MM.1S (cell line): ENCODE measurements at regions not wholly inside any gene's neighbourhood (a gene's known extent, or its start where the extent isn't known, plus 50 kb on each side); places are given as distances from the start of the nearest gene placed in this dataset.

Experiments
- DNase-seq: peaks from one replicate; pipeline ENCODE4 v3.0.0-alpha.2; 2015
- H2AFZ ChIP-seq: fragments of 300-600 bp; sonication (generic); 2 replicates; pipeline ENCODE4 v1.6.0; 2016; ENCODE audit warnings: antibody characterized with exemption, low read length
- H3F3A ChIP-seq: fragments of 300-600 bp; sonication (generic); 2 replicates; pipeline ENCODE4 v1.6.1; 2016; ENCODE audit warnings: mild to moderate bottlenecking, antibody characterized with exemption, low read length, moderate library complexity, mixed read lengths; ENCODE audit not compliant: insufficient read depth
- H3K27ac ChIP-seq: fragments of 300-600 bp; sonication (generic); 2 replicates; pipeline ENCODE4 v1.5.1; 2016; ENCODE audit warnings: mild to moderate bottlenecking, low read length
- H3K27me3 ChIP-seq: fragments of 300-600 bp; sonication (generic); replicated peaks from 2 replicates; pipeline ENCODE4 v1.6.0; 2016; ENCODE audit warnings: low read length; ENCODE audit not compliant: insufficient read depth
- H3K36me3 ChIP-seq: fragments of 300-600 bp; sonication (generic); replicated peaks from 2 replicates; pipeline ENCODE4 v1.6.1; 2016; ENCODE audit warnings: mild to moderate bottlenecking, low read length, mixed read lengths; ENCODE audit not compliant: insufficient read depth
- H3K4me1 ChIP-seq: fragments of 300-600 bp; sonication (generic); 2 replicates; pipeline ENCODE4 v1.6.1; 2016; ENCODE audit warnings: low read length, mixed read lengths
- H3K4me2 ChIP-seq: fragments of 300-600 bp; sonication (generic); 2 replicates; pipeline ENCODE4 v1.6.0; 2016; ENCODE audit warnings: low read depth, low read length
- H3K4me3 ChIP-seq: fragments of 300-600 bp; sonication (generic); 2 replicates; pipeline ENCODE4 v1.5.1; 2016; ENCODE audit warnings: low read length, mixed read lengths
- H3K79me2 ChIP-seq: fragments of 300-600 bp; sonication (generic); 2 replicates; pipeline ENCODE4 v1.6.1; 2016; ENCODE audit warnings: mixed run types, low read length, mixed read lengths
- H3K9ac ChIP-seq: fragments of 300-600 bp; sonication (generic); 2 replicates; pipeline ENCODE4 v1.6.1; 2016; ENCODE audit warnings: low read length, mixed read lengths
- H3K9me2 ChIP-seq: fragments of 300-600 bp; sonication (generic); replicated peaks from 2 replicates; pipeline ENCODE4 v1.6.1; 2016; ENCODE audit warnings: mild to moderate bottlenecking, low read length, mixed read lengths; ENCODE audit not compliant: insufficient read depth
- H3K9me3 ChIP-seq: fragments of 300-600 bp; sonication (generic); replicated peaks from 2 replicates; pipeline ENCODE4 v1.6.1; 2016; ENCODE audit warnings: mild to moderate bottlenecking, low read length, mixed read lengths; ENCODE audit not compliant: insufficient read depth
- H4K20me1 ChIP-seq: fragments of 300-600 bp; sonication (generic); 2 replicates; pipeline ENCODE4 v1.6.1; 2016; ENCODE audit warnings: mild to moderate bottlenecking, low read length, moderate library complexity, mixed read lengths; ENCODE audit not compliant: insufficient read depth
- EZH2 ChIP-seq: fragments of 300-600 bp; sonication (generic); optimal IDR thresholded peaks from 2 replicates; pipeline ENCODE3; 2017; ENCODE audit warnings: low read depth, mild to moderate bottlenecking, antibody characterized with exemption, low read length, mixed read lengths
- EZH2phosphoT487 ChIP-seq: fragments of 300-600 bp; sonication (generic); IDR thresholded peaks from 2 replicates; pipeline ENCODE4 v1.6.1; 2018; ENCODE audit warnings: antibody characterized with exemption, low read length
- TF ChIP-seq, protein P1 (sequence below): fragments of 300-600 bp; sonication (generic); IDR thresholded peaks from 2 replicates; pipeline ENCODE4 v1.5.1; 2016; ENCODE audit warnings: antibody characterized with exemption, low read length, mixed read lengths

DNA sequence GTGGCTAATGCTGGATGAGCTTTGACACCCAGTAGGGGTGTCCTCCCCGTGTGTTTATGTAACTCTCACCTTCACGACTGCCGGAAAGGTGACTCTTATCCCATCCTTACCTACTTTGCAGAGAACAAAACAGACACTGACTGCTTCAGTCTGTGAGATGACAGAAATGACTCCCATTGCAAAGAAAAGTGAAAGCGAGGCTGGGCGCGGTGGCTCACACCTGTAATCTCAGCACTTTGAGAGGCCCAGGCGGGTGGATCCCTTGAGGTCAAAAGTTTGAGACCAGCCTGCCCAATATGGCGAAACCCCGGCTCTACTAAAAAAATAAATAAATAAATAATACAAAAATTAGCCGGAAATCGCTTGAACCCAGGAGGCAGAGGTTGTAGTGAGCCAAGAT lies 106.4 kb upstream of the ANO1 start:
- DNase-seq, result no peak
- no peaks in the 10 kb centered on the region for H3K36me3 ChIP-seq
- H3K9me3 ChIP-seq, result no peaks in the 10 kb centered on the region
- H3K4me2 ChIP-seq, result no peak overlapping the region
- H2AFZ ChIP-seq, result no peak overlapping the region
- no peaks in the 10 kb centered on the region for H3K79me2 ChIP-seq
- no peaks in the 10 kb centered on the region for H3F3A ChIP-seq
- TF ChIP-seq, protein P1, sequence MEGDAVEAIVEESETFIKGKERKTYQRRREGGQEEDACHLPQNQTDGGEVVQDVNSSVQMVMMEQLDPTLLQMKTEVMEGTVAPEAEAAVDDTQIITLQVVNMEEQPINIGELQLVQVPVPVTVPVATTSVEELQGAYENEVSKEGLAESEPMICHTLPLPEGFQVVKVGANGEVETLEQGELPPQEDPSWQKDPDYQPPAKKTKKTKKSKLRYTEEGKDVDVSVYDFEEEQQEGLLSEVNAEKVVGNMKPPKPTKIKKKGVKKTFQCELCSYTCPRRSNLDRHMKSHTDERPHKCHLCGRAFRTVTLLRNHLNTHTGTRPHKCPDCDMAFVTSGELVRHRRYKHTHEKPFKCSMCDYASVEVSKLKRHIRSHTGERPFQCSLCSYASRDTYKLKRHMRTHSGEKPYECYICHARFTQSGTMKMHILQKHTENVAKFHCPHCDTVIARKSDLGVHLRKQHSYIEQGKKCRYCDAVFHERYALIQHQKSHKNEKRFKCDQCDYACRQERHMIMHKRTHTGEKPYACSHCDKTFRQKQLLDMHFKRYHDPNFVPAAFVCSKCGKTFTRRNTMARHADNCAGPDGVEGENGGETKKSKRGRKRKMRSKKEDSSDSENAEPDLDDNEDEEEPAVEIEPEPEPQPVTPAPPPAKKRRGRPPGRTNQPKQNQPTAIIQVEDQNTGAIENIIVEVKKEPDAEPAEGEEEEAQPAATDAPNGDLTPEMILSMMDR, result no peak
- TF ChIP-seq EZH2phosphoT487, result no peak
- TF ChIP-seq EZH2, result no peak
- H3K9me2 ChIP-seq, result no peaks in the 10 kb centered on the region
- H3K27me3 ChIP-seq, result peaks cover 80% of the 10 kb centered on the region
- no peaks in the 10 kb centered on the region for H4K20me1 ChIP-seq
- no peak overlapping the region for H3K9ac ChIP-seq
- H3K4me1 ChIP-seq, result no peaks in the 10 kb centered on the region
- no peak overlapping the region for H3K4me3 ChIP-seq
- H3K27ac ChIP-seq, result peak overlapping the region; percentile 82; the same call in 1 of the 2 replicates

GRCh38 chr11:69972351-69972802 lies 105.7 kb upstream of the ANO1 start:
- TF ChIP-seq EZH2phosphoT487, result no peak
- TF ChIP-seq EZH2, result no peak
- TF ChIP-seq, protein P1, result no peak
- no peaks in the 10 kb centered on the region for H3K4me1 ChIP-seq
- peaks cover 79% of the 10 kb centered on the region for H3K27me3 ChIP-seq
- DNase-seq, result peak; percentile 78
- no peak overlapping the region for H2AFZ ChIP-seq
- no peaks in the 10 kb centered on the region for H3K79me2 ChIP-seq
- H3K4me2 ChIP-seq, result peak overlapping the region; percentile 16; the same call in 1 of the 2 replicates
- H3K9ac ChIP-seq, result peak overlapping the region; percentile 27; the same call in 1 of the 2 replicates
- no peaks in the 10 kb centered on the region for H4K20me1 ChIP-seq
- peak overlapping the region; percentile 82 for H3K27ac ChIP-seq
- H3K4me3 ChIP-seq, result no peak overlapping the region
- H3K9me2 ChIP-seq, result no peaks in the 10 kb centered on the region
- H3F3A ChIP-seq, result no peaks in the 10 kb centered on the region
- H3K36me3 ChIP-seq, result no peaks in the 10 kb centered on the region
- H3K9me3 ChIP-seq, result no peaks in the 10 kb centered on the region

DNA sequence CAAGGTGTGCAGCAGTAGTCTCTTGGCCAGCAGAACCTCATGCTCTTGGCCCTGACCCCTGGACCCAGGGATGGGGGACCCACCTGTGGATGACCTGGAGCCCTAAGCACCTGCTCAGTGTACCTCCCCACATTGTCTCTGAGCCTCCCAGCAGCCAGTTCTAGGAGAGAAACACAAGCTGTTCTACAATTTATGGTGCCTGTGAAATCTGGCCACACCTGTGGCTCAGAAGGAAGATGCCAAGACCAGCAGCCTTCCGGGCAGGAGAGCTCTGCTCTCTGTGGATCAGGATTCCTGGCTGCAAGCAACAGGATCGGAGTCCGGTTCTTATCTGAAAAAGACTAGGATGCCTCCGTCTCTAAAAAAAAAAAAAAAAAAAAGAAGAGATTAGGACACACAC lies 103.6 kb upstream of the ANO1 start:
- Histone ChIP-seq H3K9ac (no peak overlapping the region), H3K27me3 (peaks cover 79% of the 10 kb centered on the region), H3K9me2 (no peaks in the 10 kb centered on the region), H3K79me2 (no peaks in the 10 kb centered on the region), H3K36me3 (no peaks in the 10 kb centered on the region), H3K4me3 (no peak overlapping the region), H3K9me3 (no peaks in the 10 kb centered on the region), H3K4me1 (no peaks in the 10 kb centered on the region), H4K20me1 (no peaks in the 10 kb centered on the region), H3K27ac (no peak overlapping the region), H3F3A (no peaks in the 10 kb centered on the region), H3K4me2 (no peak overlapping the region), H2AFZ (no peak overlapping the region)
- no peak for DNase-seq
- TF ChIP-seq EZH2phosphoT487 (no peak), EZH2 (no peak)
- TF ChIP-seq, protein P1, result no peak
